ENCODE measurements at regions not wholly inside any gene's neighbourhood (a gene's known extent, or its start where the extent isn't known, plus 50 kb on each side); places are given as distances from the start of the nearest gene placed in this dataset.

DNA sequence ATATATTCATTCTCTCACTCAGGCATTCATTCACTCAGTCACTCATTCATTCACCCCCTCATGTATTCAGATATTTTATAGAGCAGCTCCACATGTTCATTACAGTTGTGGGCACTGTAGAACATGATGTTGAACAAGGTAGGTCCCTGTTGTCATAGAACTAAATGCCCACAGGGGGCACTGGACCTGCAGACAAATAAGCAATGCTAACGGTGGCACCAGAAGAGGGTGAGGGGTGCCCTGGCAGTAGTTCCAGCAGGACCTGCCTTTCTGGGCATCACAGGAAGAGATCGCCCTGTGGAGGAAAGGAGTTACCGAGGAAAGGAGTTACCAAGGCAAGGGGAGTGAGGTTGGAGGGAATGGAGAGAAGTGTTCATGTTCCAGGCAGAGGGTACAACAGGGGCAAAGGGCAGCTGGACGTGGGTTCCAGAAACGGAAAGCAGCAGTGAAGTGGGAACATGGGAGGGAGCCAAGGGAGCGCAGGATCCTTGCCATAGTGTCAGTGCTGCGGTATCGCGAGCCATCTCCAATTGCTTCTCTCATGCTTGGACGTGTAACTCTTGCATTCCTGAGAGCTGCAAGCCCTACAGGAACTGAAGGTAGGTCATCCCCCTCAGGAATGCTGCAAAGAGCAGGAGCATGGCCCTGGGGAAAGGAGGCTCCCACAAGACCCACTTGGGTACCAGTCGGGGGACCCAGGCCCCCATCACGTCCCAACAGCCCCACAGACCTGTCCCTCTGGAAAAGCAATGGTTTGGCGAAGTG, 128.2 kb downstream of the EDN3 start:
- TF ChIP-seq GATA2 (IDR thresholded peaks at IDR 0.05; ENCODE audit: low read depth, low read length) = no peak
- TF ChIP-seq GATA3 (IDR thresholded peaks at IDR 0.05; ENCODE audit: low read depth, low read length) = no peak

Data from SH-SY5Y (cell line).